ENCODE measurements at regions not wholly inside any gene's neighbourhood (a gene's known extent, or its start where the extent isn't known, plus 50 kb on each side); places are given as distances from the start of the nearest gene placed in this dataset.

DNA sequence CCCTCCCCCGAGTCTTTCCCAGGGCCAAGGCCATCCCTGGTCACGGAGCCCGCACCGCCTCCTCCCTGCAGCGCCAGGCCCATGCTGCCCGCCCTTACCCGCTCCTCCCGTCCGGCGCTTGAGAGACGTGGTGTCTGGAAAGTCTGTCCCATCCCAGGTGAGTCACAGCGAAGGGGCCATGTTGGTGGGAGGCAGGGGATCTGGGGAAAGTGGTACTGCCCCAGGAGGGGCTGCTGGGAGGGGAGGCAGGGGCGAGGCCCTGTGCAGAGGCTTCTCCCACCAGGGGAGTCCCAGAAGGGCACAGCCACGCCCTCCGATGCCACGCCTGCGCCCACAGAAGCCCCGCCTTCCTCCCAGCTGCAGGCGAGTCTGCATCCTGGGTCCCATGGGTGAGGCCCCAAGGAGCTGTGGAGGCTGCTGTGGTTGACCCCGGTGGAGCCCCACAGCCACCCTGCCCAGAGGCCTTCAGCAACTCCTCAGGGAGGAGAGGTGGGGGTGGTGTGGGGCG, 107.0 kb upstream of the PPP1R26 start (continued):
- TF ChIP-seq, protein P1, sequence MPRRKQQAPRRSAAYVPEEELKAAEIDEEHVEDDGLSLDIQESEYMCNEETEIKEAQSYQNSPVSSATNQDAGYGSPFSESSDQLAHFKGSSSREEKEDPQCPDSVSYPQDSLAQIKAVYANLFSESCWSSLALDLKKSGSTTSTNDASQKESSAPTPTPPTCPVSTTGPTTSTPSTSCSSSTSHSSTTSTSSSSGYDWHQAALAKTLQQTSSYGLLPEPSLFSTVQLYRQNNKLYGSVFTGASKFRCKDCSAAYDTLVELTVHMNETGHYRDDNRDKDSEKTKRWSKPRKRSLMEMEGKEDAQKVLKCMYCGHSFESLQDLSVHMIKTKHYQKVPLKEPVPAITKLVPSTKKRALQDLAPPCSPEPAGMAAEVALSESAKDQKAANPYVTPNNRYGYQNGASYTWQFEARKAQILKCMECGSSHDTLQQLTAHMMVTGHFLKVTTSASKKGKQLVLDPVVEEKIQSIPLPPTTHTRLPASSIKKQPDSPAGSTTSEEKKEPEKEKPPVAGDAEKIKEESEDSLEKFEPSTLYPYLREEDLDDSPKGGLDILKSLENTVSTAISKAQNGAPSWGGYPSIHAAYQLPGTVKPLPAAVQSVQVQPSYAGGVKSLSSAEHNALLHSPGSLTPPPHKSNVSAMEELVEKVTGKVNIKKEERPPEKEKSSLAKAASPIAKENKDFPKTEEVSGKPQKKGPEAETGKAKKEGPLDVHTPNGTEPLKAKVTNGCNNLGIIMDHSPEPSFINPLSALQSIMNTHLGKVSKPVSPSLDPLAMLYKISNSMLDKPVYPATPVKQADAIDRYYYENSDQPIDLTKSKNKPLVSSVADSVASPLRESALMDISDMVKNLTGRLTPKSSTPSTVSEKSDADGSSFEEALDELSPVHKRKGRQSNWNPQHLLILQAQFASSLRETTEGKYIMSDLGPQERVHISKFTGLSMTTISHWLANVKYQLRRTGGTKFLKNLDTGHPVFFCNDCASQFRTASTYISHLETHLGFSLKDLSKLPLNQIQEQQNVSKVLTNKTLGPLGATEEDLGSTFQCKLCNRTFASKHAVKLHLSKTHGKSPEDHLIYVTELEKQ (CRISPR knock-in tag; IDR thresholded peaks at IDR 0.05) = no peak
- TF ChIP-seq EGR1 (conservative IDR thresholded peaks at IDR 0.05) = no peak

DNA sequence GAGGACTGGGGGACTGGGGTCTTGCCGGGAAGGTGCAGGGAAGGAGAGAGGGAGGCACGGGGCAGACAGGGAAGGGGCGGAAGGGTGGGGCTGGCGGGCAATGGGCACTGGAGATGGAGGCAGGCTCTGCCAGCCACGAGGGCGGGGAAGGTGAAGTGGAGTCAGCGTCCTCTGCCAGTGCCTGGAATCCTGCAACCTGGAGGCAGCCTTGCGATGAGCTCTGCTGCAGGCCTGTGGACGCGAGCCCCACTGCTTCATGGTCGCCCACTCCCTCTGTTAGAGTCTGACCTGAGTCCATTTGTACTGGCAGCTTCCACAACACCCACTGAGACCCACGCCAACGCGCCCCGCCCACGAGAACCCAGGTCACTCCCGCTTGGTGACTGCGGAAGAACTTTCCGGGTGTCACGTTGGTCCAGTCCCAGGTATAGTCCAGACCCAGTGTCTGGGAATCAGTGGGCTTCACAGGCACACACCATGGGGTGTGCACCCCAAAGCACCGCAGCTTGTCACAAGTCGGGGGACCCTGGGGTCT, 106.4 kb upstream of the PPP1R26 start:
- TF ChIP-seq ZNF217 (CRISPR knock-in tag; IDR thresholded peaks at IDR 0.05) = no peak
- TF ChIP-seq, protein P2, sequence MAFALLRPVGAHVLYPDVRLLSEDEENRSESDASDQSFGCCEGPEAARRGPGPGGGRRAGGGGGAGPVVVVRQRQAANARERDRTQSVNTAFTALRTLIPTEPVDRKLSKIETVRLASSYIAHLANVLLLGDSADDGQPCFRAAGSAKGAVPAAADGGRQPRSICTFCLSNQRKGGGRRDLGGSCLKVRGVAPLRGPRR (CRISPR knock-in tag; IDR thresholded peaks at IDR 0.05) = no peak
- Histone ChIP-seq H3K9ac (ENCODE audit: insufficient read depth in 1 of 2, low read depth in 2 of 2, low read length in 2 of 2) (no peak overlapping the region), H3K4me1 (replicated peaks in 1 of 2; ENCODE audit: control insufficient read depth in 2 of 2, insufficient read depth in 2 of 2, low read length in 2 of 2) (no peaks in the 10 kb centered on the region; a peak in 1 of 5 replicates), H3K27me3 (ENCODE audit: control insufficient read depth in 2 of 2, insufficient read depth in 2 of 2, low read length in 2 of 2) (peaks cover 14 to 82% of the 10 kb centered on the region in 2 experiments; a peak in 3 of 5 replicates), H3K9me3 (replicated peaks; ENCODE audit: control insufficient read depth, insufficient read depth, low read depth, low read length) (no peaks in the 10 kb centered on the region), H4K20me1 (replicated peaks; ENCODE audit: control insufficient read depth, insufficient read depth, low read length) (peaks cover 16% of the 10 kb centered on the region; the same call in 1 of the 2 replicates), H3K27ac (ENCODE audit: extremely low read depth, low read depth, low read length) (no peak overlapping the region), H3K9me1 (ENCODE audit: control insufficient read depth, insufficient read depth, low read length) (no peaks in the 10 kb centered on the region), H2AFZ (ENCODE audit: low read depth, low read length) (no peak overlapping the region), H3K4me3 (no peak overlapping the region), H3K36me3 (ENCODE audit: control insufficient read depth, insufficient read depth, low read length) (no peaks in the 10 kb centered on the region), H3K79me2 (ENCODE audit: control insufficient read depth, insufficient read depth, low read length) (no peaks in the 10 kb centered on the region), H3K4me2 (ENCODE audit: insufficient read depth, low read length) (no peak overlapping the region)
- no TSS peak for BruUV-seq (replicated peaks)
- no peak for FAIRE-seq
- ChIA-PET POLR2A (interaction anchor here (0.9 kb wide), 1 partner anchor 107 kb away, joined by 3 read pairs; no protein-coding TSS in a partner anchor), CTCF (ENCODE audit: low intra/inter-chr PET ratio) (no interaction called here)
- no peak for ATAC-seq
- intact Hi-C loops (cut with micrococcal nuclease) (no loop called here), in situ Hi-C loops (cut with MboI) (no loop called here)
- 2% methylated on average over 18 of the region's 22 CpGs for WGBS (ENCODE audit: insufficient coverage, low coverage, missing lambda C conversion rate)
- DNase-seq (ENCODE audit: extremely low read depth in 1 of 4, low spot score in 3 of 4) = no peak

Measured in K562 (cell line).